GM23338 (cell line): ENCODE measurements at regions not wholly inside any gene's neighbourhood (a gene's known extent, or its start where the extent isn't known, plus 50 kb on each side); places are given as distances from the start of the nearest gene placed in this dataset.

Source experiments
- CREB1 ChIP-seq: fragments of 250-450 bp; sonication (Bioruptor Pico); IDR thresholded peaks from 2 replicates; pipeline ENCODE4 v1.5.0; 2020; ENCODE audit warnings: low read depth, mild to moderate bottlenecking, moderate library complexity
- CTCF ChIP-seq, 2 experiments: fragments of 200-600 bp in 1 of 2; sonication (generic) in 1 of 2; conservative IDR thresholded peaks; 2 replicates each; pipeline versions ENCODE4 v1.5.1 to v1.6.1; 2016 to 2017; ENCODE audit warnings: antibody characterized with exemption in 2 of 2, low read depth in 2 of 2, mild to moderate bottlenecking in 2 of 2, moderate library complexity in 1 of 2
- EZH2 ChIP-seq: fragments of 200-600 bp; sonication (generic); IDR thresholded peaks from one replicate; pipeline ENCODE4 v1.8.0; 2017; ENCODE audit warnings: antibody characterized with exemption, mild to moderate bottlenecking, low read depth; ENCODE audit not compliant: unreplicated experiment
- EZH2phosphoT487 ChIP-seq: fragments of 200-600 bp; sonication (generic); IDR thresholded peaks from one replicate; pipeline ENCODE4 v1.8.1; 2018; ENCODE audit warnings: antibody characterized with exemption; ENCODE audit not compliant: unreplicated experiment

GRCh38 chr4:123466080-123466785 is 69.6 kb downstream of the SPRY1 start:
- TF ChIP-seq CTCF (conservative IDR thresholded peaks at IDR 0.05; ENCODE audit: low read depth in 2 of 2) (no peak), EZH2 (no peak), EZH2phosphoT487 (no peak), CREB1 (CRISPR knock-in tag) (no peak)
